Adrenal gland (tissue), 5 donors: ENCODE measurements at regions not wholly inside any gene's neighbourhood (a gene's known extent, or its start where the extent isn't known, plus 50 kb on each side); places are given as distances from the start of the nearest gene placed in this dataset.

Experiments
- POLR2A ChIP-seq, 2 donors: fragments of 450-650 bp; IDR thresholded peaks; one replicate each; pipeline ENCODE4 v1.6.1; 2017; ENCODE audit warnings: antibody characterized with exemption in 2 of 2, mild to moderate bottlenecking in 2 of 2, moderate library complexity in 1 of 2
- TF ChIP-seq, protein P1 (sequence below), 6 experiments: fragments of 450-650 bp in 4 of 6; fragments of 200-600 bp in 2 of 6; sonication (generic) in 1 of 6; IDR thresholded peaks; 1 replicate in 5 of 6; 2 replicates in 1 of 6; pipeline versions ENCODE4 v1.5.1 to v1.8.0; 2016 to 2021; ENCODE audit warnings: antibody characterized with exemption in 6 of 6, mild to moderate bottlenecking in 2 of 6, moderate library complexity in 1 of 6
- donor health status: DM: no; HTN: no; CAD: no.

DNA sequence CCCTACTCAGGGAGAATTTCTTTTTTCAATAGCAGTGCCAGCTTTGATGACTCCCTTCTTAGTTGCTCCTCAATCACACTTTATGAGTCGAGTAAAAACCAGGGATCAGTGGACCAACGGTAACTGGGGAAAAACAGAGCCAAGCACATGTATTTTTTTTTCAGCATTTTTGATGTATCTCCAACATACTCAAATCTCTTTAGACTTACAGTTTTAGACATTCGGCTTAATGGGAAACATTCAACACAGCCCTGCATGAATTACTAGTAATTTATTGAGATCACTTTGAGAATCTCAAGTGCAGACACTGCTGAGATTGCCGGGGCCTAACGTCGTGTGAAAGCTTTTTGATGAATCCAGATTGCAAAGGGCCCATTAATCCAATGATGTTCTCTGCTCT is 306.7 kb downstream of the NUAK1 start:
- TF ChIP-seq, protein P1, sequence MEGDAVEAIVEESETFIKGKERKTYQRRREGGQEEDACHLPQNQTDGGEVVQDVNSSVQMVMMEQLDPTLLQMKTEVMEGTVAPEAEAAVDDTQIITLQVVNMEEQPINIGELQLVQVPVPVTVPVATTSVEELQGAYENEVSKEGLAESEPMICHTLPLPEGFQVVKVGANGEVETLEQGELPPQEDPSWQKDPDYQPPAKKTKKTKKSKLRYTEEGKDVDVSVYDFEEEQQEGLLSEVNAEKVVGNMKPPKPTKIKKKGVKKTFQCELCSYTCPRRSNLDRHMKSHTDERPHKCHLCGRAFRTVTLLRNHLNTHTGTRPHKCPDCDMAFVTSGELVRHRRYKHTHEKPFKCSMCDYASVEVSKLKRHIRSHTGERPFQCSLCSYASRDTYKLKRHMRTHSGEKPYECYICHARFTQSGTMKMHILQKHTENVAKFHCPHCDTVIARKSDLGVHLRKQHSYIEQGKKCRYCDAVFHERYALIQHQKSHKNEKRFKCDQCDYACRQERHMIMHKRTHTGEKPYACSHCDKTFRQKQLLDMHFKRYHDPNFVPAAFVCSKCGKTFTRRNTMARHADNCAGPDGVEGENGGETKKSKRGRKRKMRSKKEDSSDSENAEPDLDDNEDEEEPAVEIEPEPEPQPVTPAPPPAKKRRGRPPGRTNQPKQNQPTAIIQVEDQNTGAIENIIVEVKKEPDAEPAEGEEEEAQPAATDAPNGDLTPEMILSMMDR (IDR thresholded peaks at IDR 0.05) = no peak
- no peak for TF ChIP-seq POLR2A (IDR thresholded peaks at IDR 0.05)
